ENCODE measurements at regions not wholly inside any gene's neighbourhood (a gene's known extent, or its start where the extent isn't known, plus 50 kb on each side); places are given as distances from the start of the nearest gene placed in this dataset.
A peak's percentile ranks its signal among the peaks of the same experiment; 100 is the strongest.

- DNase-seq, result peak; percentile 12 to 59
These were observed 722.3 kb downstream of the CDH8 start for GRCh38 chr16:61313931-61314330.

- no peak for DNase-seq
These were observed 726.9 kb downstream of the CDH8 start for GRCh38 chr16:61309386-61309785.

- no peak for DNase-seq
These were observed 730.0 kb downstream of the CDH8 start for GRCh38 chr16:61306204-61306603.

- DNase-seq, result no peak
These were observed 739.4 kb downstream of the CDH8 start for GRCh38 chr16:61296814-61297213.

- no peak for DNase-seq
These were observed 739.9 kb downstream of the CDH8 start for GRCh38 chr16:61296305-61296704.

- DNase-seq, result no peak
These were observed 740.9 kb downstream of the CDH8 start for GRCh38 chr16:61295311-61295710.

GRCh38 chr16:61289141-61289540, 747.1 kb downstream of the CDH8 start:
- DNase-seq, result no peak

GRCh38 chr16:61277849-61278248, 758.4 kb downstream of the CDH8 start:
- DNase-seq, result no peak

- DNase-seq, result no peak
These were observed 762.0 kb downstream of the CDH8 start for GRCh38 chr16:61274211-61274610.

- no peak for DNase-seq
These were observed 765.5 kb downstream of the CDH8 start for GRCh38 chr16:61270726-61271125.

- DNase-seq, result peak in 1 of 2 experiments; percentile 37
These were observed 772.8 kb downstream of the CDH8 start for GRCh38 chr16:61263400-61263799.

GRCh38 chr16:61261315-61261714, 774.9 kb downstream of the CDH8 start:
- DNase-seq, result no peak

GRCh38 chr16:61246592-61246991, 789.6 kb downstream of the CDH8 start:
- DNase-seq, result no peak

GRCh38 chr16:61243954-61244353, 792.3 kb downstream of the CDH8 start:
- peak in 1 of 2 experiments; percentile 28 for DNase-seq

GRCh38 chr16:61237884-61238485, 798.3 kb downstream of the CDH8 start:
- no peak for DNase-seq

- no peak for DNase-seq
These were observed 802.5 kb downstream of the CDH8 start for GRCh38 chr16:61233713-61234112.

- DNase-seq, result no peak
These were observed 807.9 kb downstream of the CDH8 start for GRCh38 chr16:61228371-61228770.

GRCh38 chr16:61215605-61216004, 820.6 kb downstream of the CDH8 start:
- DNase-seq, result no peak

GRCh38 chr16:61214780-61215179, 821.5 kb downstream of the CDH8 start:
- DNase-seq, result no peak

GRCh38 chr16:61210076-61210475, 826.2 kb downstream of the CDH8 start:
- DNase-seq, result no peak

GRCh38 chr16:61195006-61195405, 841.2 kb downstream of the CDH8 start:
- no peak for DNase-seq

GRCh38 chr16:61194573-61194972, 841.7 kb downstream of the CDH8 start:
- no peak for DNase-seq

GRCh38 chr16:61182391-61182790, 853.8 kb downstream of the CDH8 start:
- no peak for DNase-seq

GRCh38 chr16:61181982-61182381, 854.3 kb downstream of the CDH8 start:
- DNase-seq, result no peak

GRCh38 chr16:61179561-61179960, 856.7 kb downstream of the CDH8 start:
- no peak for DNase-seq

- no peak for DNase-seq
These were observed 870.4 kb downstream of the CDH8 start for GRCh38 chr16:61165797-61166196.
